Stomach (tissue), 8 donors: ENCODE measurements at regions not wholly inside any gene's neighbourhood (a gene's known extent, or its start where the extent isn't known, plus 50 kb on each side); places are given as distances from the start of the nearest gene placed in this dataset.

Experiments used
- DNase-seq, 2 donors: peaks; one replicate each; pipeline versions ENCODE4 v3.0.0 to v3.0.0-alpha.2; 2013 to 2019
- H3K27ac ChIP-seq, 5 donors: fragments of 200-600 bp in 4 of 5; sonication (generic) in 4 of 5; one replicate each; pipeline ENCODE4 v1.5.1; 2013 to 2019; ENCODE audit warnings: mild to moderate bottlenecking in 1 of 5, moderate library complexity in 1 of 5
- H3K27me3 ChIP-seq, 3 donors: fragments of 200-600 bp; sonication (generic); one replicate each; pipeline ENCODE4 v1.5.1; 2017 to 2019; ENCODE audit warnings: mixed run types in 1 of 3
- H3K36me3 ChIP-seq, 4 donors: fragments of 200-600 bp; sonication (generic); 1 replicate in 3 of 4; 2 replicates in 1 of 4; pipeline ENCODE4 v1.5.1; 2016 to 2019
- H3K4me1 ChIP-seq, 4 donors: fragments of 200-600 bp; sonication (generic); one replicate each; pipeline ENCODE4 v1.5.1; 2016 to 2019
- H3K4me3 ChIP-seq, 4 donors: fragments of 200-600 bp; sonication (generic) in 3 of 4; one replicate each; pipeline ENCODE4 v1.5.1; 2016 to 2019; ENCODE audit warnings: mild to moderate bottlenecking in 1 of 4
- H3K9me3 ChIP-seq, 4 donors: fragments of 200-600 bp; sonication (generic); one replicate each; pipeline ENCODE4 v1.5.1; 2016 to 2019
- CTCF ChIP-seq, 7 experiments: fragments of 450-650 bp in 4 of 7; fragments of 200-600 bp in 3 of 7; sonication (generic) in 3 of 7; IDR thresholded peaks; one replicate each; pipeline ENCODE4 v1.5.1; 2016 to 2019; ENCODE audit warnings: antibody characterized with exemption in 7 of 7, control low read depth in 2 of 7, mild to moderate bottlenecking in 1 of 7
- EP300 ChIP-seq: sonication (generic); formaldehyde crosslinking; IDR thresholded peaks from one replicate; pipeline ENCODE4 v1.6.1; 2017; ENCODE audit warnings: antibody characterized with exemption
- POLR2A ChIP-seq, 4 donors: fragments of 450-650 bp; IDR thresholded peaks; one replicate each; pipeline ENCODE4 v1.6.1; 2016; ENCODE audit warnings: antibody characterized with exemption in 4 of 4, control low read depth in 2 of 4, mild to moderate bottlenecking in 1 of 4, moderate library complexity in 1 of 4
- POLR2AphosphoS5 ChIP-seq, 3 donors: sonication (generic); formaldehyde crosslinking; IDR thresholded peaks; one replicate each; pipeline ENCODE4 v1.6.1; 2016; ENCODE audit warnings: antibody characterized with exemption in 3 of 3
- WGBS, 5 donors: extraction: QIAGEN DNeasy Blood & Tissue Kit in 3 of 5; methylation state at CpG; one replicate each; pipeline versions ENCODE4 v1.1.5 to v1.1.7; 2013 to 2018; 5-methylcytosine and 5-hydroxymethylcytosine counted together
- intact Hi-C: fragments of 100-400 bp; cut with DNase I; formaldehyde crosslinking; loops from one replicate; pipeline ENCODE4 v1.15.1; 2023; ENCODE audit warnings: low total_unique reads
- donor health status: healthy with polysubstance abuse.
- donor health status: Bipolar disorder and iron deficiency.
- donor health status: healthy.

- no peaks in the 10 kb centered on the region for H3K36me3 ChIP-seq
- intact Hi-C loops: no loop called here
- H3K27me3 ChIP-seq: no peaks in the 10 kb centered on the region
- DNase-seq: no peak
- peaks cover 0 to 21% (median 15%) of the 10 kb centered on the region in 4 donors for H3K4me1 ChIP-seq
- WGBS, 5 donors: 81 to 87% (median 83%) methylated on average over 6 of the region's 6 CpGs
- H3K9me3 ChIP-seq: no peaks in the 10 kb centered on the region
- TF ChIP-seq EP300: no peak
- no peak for TF ChIP-seq POLR2AphosphoS5 (IDR thresholded peaks at IDR 0.05)
- no peak for TF ChIP-seq CTCF (IDR thresholded peaks at IDR 0.05)
- no peak for TF ChIP-seq POLR2A (IDR thresholded peaks at IDR 0.05)
- H3K4me3 ChIP-seq: no peak overlapping the region
- no peak overlapping the region for H3K27ac ChIP-seq
Observed at GRCh38 chr1:218589487-218589886, 244.4 kb downstream of the TGFB2 start.

- Histone ChIP-seq H3K4me1 (no peaks in the 10 kb centered on the region), H3K36me3 (no peaks in the 10 kb centered on the region), H3K27ac (no peak overlapping the region), H3K27me3 (no peaks in the 10 kb centered on the region), H3K4me3 (no peak overlapping the region), H3K9me3 (no peaks in the 10 kb centered on the region)
- no peak for TF ChIP-seq POLR2A (IDR thresholded peaks at IDR 0.05)
- no peak for TF ChIP-seq EP300
- TF ChIP-seq POLR2AphosphoS5 (IDR thresholded peaks at IDR 0.05): no peak
- no peak for TF ChIP-seq CTCF (IDR thresholded peaks at IDR 0.05)
- intact Hi-C loops: no loop called here
- DNase-seq: no peak
Observed at GRCh38 chr1:218591966-218592365, 246.8 kb downstream of the TGFB2 start.

GRCh38 chr1:218592688-218593087 is 247.6 kb downstream of the TGFB2 start:
- no peaks in the 10 kb centered on the region for H3K9me3 ChIP-seq
- whole genome bisulfite sequencing, 5 donors: 61 to 66% (median 62%) methylated on average over 2 of the region's 2 CpGs
- no peak overlapping the region for H3K27ac ChIP-seq
- intact Hi-C loops: no loop called here
- no peak for DNase-seq
- H3K4me1 ChIP-seq: no peaks in the 10 kb centered on the region
- TF ChIP-seq CTCF (IDR thresholded peaks at IDR 0.05) (no peak), POLR2A (IDR thresholded peaks at IDR 0.05) (no peak), POLR2AphosphoS5 (IDR thresholded peaks at IDR 0.05) (no peak), EP300 (no peak)
- H3K27me3 ChIP-seq: no peaks in the 10 kb centered on the region
- H3K36me3 ChIP-seq: no peaks in the 10 kb centered on the region
- no peak overlapping the region for H3K4me3 ChIP-seq

- Histone ChIP-seq H3K4me3 (no peak overlapping the region), H3K27me3 (no peaks in the 10 kb centered on the region), H3K36me3 (no peaks in the 10 kb centered on the region), H3K4me1 (no peaks in the 10 kb centered on the region), H3K27ac (no peak overlapping the region), H3K9me3 (no peaks in the 10 kb centered on the region)
- TF ChIP-seq POLR2A (IDR thresholded peaks at IDR 0.05) (no peak), EP300 (no peak), CTCF (IDR thresholded peaks at IDR 0.05) (no peak), POLR2AphosphoS5 (IDR thresholded peaks at IDR 0.05) (no peak)
- intact Hi-C loops: no loop called here
- DNase-seq: no peak
- 91 to 98% (median 94%) methylated on average over 3 of the region's 3 CpGs for WGBS, 5 donors
Observed at GRCh38 chr1:218600968-218601367, 255.8 kb downstream of the TGFB2 start.
